GM19239 (cell line): ENCODE measurements at regions not wholly inside any gene's neighbourhood (a gene's known extent, or its start where the extent isn't known, plus 50 kb on each side); places are given as distances from the start of the nearest gene placed in this dataset.
"Not testable (repeated sequence)": the region's sequence is repeated elsewhere in the genome, so short reads cannot be mapped to it uniquely, and the experiment has no call there.

Source experiments
- DNase-seq: peaks from one replicate; pipeline ENCODE4 v3.0.0; 2011; ENCODE audit warnings: low spot score; ENCODE audit not compliant: insufficient read length
- FAIRE-seq: peaks from 2 replicates; lab custom pipeline; 2011; peaks lifted over from hg19 to GRCh38; lab: Jason Lieb, UNC

DNA sequence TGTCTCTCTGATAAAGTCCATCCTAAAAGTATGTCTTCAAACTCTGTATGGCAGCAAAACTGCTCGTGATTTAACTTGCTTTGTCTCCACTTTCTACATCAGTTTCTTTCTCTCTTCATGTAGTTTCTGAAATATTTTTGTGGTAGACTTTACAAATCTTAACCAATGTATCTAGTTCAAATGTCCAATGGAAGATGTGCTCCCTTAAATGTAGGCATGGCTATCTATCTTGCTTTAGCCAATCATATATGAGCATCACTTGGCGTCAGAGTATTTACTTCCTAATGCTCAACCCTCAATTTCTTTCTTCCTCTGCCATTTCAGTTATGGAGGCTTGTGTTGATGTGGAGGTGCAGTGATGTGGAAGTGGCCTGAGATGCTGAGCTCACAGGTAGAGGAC is 206.1 kb upstream of the ZNF608 start:
- FAIRE-seq (no peak), DNase-seq (peak; percentile 23)

- no peak for DNase-seq
- no peak for FAIRE-seq
These were observed 208.3 kb upstream of the ZNF608 start for GRCh38 chr5:124954784-124955183.

GRCh38 chr5:124956471-124957029 is 210.1 kb upstream of the ZNF608 start:
- DNase-seq (no peak), FAIRE-seq (peak; percentile 11)

DNA sequence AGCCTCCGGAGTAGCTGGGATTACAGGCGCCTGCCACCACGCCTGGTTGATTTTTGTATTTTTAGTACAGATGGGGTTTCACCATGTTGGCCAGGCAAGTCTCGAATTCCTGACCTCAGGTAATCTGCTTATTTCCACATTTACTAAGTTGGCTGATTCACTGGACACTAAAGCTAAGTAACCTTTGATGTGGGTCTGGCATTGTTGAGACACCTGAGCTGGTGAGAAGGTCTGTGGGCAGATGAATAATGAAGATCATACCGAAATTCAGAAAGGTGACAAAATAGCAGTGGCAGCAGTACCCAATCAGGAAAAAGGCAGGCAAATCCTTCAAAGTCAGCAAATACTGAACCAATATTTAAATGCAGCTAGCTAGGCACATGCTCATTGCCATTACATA is 210.6 kb upstream of the ZNF608 start:
- DNase-seq (no peak), FAIRE-seq (no peak)

DNA sequence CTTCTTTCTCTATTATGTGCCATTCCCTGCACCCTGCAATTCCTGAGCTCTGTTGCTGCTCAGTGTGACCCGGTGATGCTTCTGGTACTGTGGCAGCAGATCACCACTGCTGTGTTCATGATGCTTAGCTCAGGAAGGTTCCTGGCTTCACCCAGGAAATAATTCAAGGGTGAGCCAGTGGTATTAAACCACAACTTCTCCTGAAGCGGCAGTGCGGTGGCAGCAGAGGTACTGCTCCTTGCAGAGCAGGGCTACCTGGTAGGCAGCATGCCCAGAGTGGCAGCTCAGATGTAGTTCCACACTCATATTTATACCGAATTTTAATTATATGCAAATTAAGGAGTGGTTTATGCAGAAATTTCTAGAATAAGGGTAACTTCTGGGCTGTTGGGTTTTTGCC is 213.8 kb upstream of the ZNF608 start:
- FAIRE-seq (no peak), DNase-seq (no peak)

- DNase-seq, result no peak
- no peak for FAIRE-seq
These were observed 215.1 kb upstream of the ZNF608 start for GRCh38 chr5:124961521-124961920.

- FAIRE-seq (no peak), DNase-seq (no peak)
These were observed 215.7 kb upstream of the ZNF608 start for GRCh38 chr5:124962111-124962510.

GRCh38 chr5:124962735-124963134 is 216.3 kb upstream of the ZNF608 start:
- FAIRE-seq, result no peak
- no peak for DNase-seq

DNA sequence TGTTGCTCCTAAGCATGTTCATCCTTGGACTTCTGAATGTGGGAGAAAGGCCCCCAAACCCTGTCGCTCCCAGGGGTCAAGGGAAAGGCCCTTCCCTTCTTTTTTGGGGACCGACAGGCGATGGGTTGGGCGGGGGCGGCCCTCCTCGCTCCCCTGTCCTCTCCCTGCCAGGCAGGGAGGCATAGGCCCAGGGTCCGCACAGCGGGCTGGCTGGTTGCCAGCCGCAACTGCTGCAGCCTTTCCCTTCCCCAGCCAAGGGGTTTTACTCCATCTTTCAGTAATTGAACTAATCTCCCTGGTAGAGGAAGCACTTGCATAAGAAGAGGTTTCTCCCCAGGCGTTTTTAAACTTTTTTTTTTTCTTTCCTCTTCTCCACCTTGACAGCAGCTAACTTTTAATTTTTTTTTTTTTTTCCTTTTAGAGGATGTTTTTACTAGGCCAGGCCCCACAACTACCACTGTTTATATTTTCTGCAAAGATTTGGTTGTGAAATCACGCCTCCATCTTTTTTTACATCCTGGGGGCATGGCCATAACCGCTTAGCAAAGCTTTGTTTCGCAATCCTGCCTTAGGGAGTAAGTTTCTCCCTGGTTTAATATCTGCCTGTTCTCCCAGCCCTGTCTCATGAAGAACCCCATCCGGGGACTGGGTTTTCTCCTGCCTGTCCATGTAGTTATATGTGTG is 216.9 kb upstream of the ZNF608 start:
- DNase-seq (no peak), FAIRE-seq (no peak)

GRCh38 chr5:124966741-124967140 is 220.3 kb upstream of the ZNF608 start:
- FAIRE-seq, DNase-seq: not testable (repeated sequence)

- FAIRE-seq, DNase-seq: not testable (repeated sequence)
These were observed 223.9 kb upstream of the ZNF608 start for GRCh38 chr5:124970381-124970780.

- FAIRE-seq (no peak), DNase-seq (no peak)
These were observed 226.3 kb upstream of the ZNF608 start for GRCh38 chr5:124972703-124973102.

DNA sequence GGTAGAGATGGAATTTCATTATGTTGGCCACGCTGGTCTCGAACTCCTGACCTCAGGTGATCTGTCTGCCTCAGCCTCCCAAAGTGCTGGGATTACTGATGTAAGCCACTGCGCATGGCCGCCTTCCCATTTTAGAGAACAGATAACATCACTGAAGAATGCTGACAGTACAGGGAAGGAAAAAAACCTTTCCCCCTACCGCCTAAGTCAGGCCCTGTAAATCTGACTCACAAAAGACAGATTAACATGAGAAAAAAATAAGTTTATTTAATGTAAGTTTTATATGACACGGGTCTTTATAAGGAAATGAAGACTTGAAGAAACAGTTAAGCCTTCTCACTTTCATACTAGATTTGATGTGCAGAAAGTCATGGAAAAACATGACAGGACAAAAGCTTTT is 227.2 kb upstream of the ZNF608 start:
- DNase-seq (no peak), FAIRE-seq (no peak)

DNA sequence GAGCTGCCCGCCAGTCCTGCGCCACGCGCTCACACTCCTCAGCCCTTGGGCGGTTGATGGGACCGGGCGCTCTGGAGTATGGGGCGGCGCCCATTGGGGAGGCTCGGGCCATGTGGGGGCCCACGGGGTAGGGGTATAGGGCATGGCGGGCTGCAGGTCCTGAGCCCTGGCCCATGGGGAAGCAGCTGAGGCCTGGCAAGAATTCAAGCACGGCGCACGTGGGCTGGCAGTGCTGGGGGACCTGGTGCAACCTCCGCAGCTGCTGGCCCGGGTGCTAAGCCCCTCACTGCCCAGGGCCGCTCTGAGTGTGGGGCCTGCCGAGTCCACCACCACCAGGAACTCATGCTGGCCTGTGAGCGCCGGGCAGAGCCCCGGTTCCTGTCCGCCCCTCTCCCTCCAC is 229.6 kb upstream of the ZNF608 start:
- FAIRE-seq (no peak), DNase-seq (no peak)

GRCh38 chr5:124979251-124979650 is 232.8 kb upstream of the ZNF608 start:
- FAIRE-seq, result no peak

DNA sequence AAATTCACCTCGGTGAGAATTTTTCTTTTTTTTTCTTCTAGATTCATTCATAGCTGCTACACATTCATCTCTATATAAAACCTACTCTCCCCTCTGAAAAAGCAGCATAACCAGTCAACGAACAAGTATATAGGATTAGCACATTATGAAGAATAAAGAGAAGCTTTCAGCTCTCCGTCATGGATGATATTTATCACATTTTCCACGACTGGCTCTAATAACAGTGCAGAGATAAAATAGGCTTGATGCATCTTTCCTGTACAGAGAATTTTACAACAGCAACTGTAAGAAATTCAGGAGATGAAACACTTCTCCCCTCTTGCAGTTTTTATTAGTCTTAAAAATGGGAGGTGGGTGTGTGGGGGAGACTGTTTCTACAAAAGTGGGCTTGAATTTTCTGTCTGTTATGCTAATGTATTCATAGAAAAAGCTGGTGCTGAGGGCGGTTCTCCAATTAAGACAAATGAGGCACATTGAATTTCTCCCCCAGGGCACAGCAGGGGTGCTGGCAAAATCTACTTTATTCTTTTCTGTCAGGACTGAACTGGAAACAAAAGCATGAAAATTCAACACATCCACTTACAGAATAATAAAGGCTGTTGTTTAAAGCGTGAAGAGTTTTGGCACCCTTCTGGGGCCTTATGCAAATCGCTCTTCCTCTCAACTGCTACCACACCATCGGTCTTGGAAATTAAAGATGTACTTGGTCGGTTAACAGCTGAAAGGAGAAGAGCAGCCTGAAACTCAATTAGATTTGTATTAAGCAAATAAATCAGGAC is 233.9 kb upstream of the ZNF608 start:
- peak; percentile 97 for FAIRE-seq
- DNase-seq, result peak; percentile 24

More at GRCh38 chr5:124979251-124979650, 232.8 kb upstream of the ZNF608 start:
- DNase-seq, result no peak

DNA sequence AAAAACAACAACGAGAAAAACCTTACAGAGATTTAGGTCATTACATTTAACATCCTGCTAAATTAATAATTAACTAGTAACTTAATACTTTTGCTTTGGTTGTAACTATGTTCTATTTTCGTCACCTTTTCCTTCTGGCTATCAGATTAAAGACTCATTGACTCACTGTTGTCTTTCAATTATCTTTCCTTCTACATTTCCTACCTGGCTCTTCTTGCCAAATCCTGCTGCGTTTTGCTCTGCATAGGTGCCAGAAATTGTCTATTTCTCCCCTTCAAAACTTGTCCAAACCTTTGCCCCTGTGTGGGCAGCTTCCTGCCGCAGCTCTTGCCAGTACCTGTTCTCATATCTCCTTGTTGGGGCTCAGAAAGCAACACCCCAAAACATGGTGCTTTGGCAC is 235.5 kb upstream of the ZNF608 start:
- peak; percentile 51 for FAIRE-seq
- no peak for DNase-seq

DNA sequence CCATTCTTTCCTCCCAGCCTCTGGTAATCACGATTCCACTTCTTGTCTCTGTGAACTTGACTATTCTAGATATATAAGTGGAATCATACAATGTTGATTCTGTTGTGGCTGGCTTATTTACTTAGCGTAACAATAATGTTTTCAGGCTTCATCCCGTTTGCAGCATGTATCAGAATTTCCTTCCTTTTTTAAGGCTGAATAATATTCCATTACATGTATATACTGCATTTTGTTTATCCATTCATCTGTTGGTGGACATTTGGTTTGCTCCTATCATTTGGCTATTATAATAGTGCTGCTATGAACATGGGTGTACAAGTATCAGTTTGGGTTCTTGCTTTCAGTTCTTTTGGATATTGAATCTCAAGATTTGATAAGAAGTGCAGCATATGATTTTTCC is 239.7 kb upstream of the ZNF608 start:
- no peak for FAIRE-seq
- no peak for DNase-seq

- no peak for FAIRE-seq
These were observed 240.2 kb upstream of the ZNF608 start for GRCh38 chr5:124986667-124987066.

DNA sequence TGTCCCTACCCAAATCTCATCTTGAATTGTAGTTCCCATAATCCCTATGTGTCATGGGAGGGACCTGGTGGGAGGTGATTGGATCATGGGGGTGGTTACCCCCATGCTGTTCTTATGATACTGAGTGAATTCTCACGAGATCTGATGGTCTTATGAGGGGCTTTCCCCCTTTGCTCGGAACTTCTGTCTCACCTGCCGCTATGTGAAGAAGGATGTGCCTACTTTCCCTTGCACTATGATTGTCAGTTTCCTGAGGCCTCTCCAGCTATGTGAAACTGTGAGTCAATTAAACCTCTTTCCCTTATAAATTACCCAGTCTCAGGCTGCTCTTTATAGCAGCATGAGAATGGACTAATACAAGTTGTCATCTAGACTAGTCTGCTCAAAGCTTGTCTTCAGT is 241.3 kb upstream of the ZNF608 start:
- not testable (repeated sequence) for FAIRE-seq

More at GRCh38 chr5:124986667-124987066, 240.2 kb upstream of the ZNF608 start:
- no peak for DNase-seq

GRCh38 chr5:124990723-124991122 is 244.3 kb upstream of the ZNF608 start:
- no peak for DNase-seq
- no peak for FAIRE-seq

More for the DNA sequence above, 241.3 kb upstream of the ZNF608 start:
- DNase-seq, result not testable (repeated sequence)
